Esophagus (tissue), 2 donors: ENCODE measurements at regions not wholly inside any gene's neighbourhood (a gene's known extent, or its start where the extent isn't known, plus 50 kb on each side); places are given as distances from the start of the nearest gene placed in this dataset.
A peak's percentile ranks its signal among the peaks of the same experiment; 100 is the strongest.

ENCODE experiments used
- H3K27ac ChIP-seq, 2 donors: one replicate each; pipeline ENCODE4 v1.5.1; 2013; ENCODE audit warnings: low read depth in 2 of 2, mild to moderate bottlenecking in 2 of 2, inconsistent platforms in 1 of 2, low read length in 1 of 2, moderate library complexity in 1 of 2
- H3K27me3 ChIP-seq, 2 donors: one replicate each; pipeline ENCODE4 v1.6.1; 2013; ENCODE audit warnings: low read length in 2 of 2, control low read depth in 1 of 2, mild to moderate bottlenecking in 1 of 2; ENCODE audit not compliant: insufficient read depth in 2 of 2, control insufficient read depth in 1 of 2
- H3K36me3 ChIP-seq, 2 donors: one replicate each; pipeline ENCODE4 v1.6.1; 2013; ENCODE audit warnings: low read length in 1 of 2; ENCODE audit not compliant: control insufficient read depth in 2 of 2, insufficient read depth in 2 of 2
- H3K4me1 ChIP-seq, 2 donors: one replicate each; pipeline ENCODE4 v1.6.1; 2013; ENCODE audit warnings: low read length in 1 of 2; ENCODE audit not compliant: control insufficient read depth in 2 of 2, insufficient read depth in 2 of 2
- H3K4me3 ChIP-seq, 2 donors: one replicate each; pipeline ENCODE4 v1.5.1; 2013; ENCODE audit warnings: low read length in 2 of 2, mild to moderate bottlenecking in 2 of 2, low read depth in 1 of 2, moderate library complexity in 1 of 2
- H3K9me3 ChIP-seq, 2 donors: one replicate each; pipeline ENCODE4 v1.6.1; 2013; ENCODE audit warnings: mild to moderate bottlenecking in 2 of 2, low read depth in 1 of 2, low read length in 1 of 2, moderate library complexity in 1 of 2; ENCODE audit not compliant: control insufficient read depth in 2 of 2, insufficient read depth in 1 of 2
- WGBS, 2 donors: extraction: QIAGEN DNeasy Blood & Tissue Kit; methylation state at CpG; one replicate each; pipeline ENCODE4 v1.1.7; 2013; 5-methylcytosine and 5-hydroxymethylcytosine counted together
- donor health status: healthy with polysubstance abuse.
- donor health status: Bipolar disorder and iron deficiency.

GRCh38 chr2:133748007-133748700, 179.9 kb upstream of the NCKAP5 start:
- no peaks in the 10 kb centered on the region for H3K4me1 ChIP-seq
- 71 to 83% methylated on average over 3 of the region's 3 CpGs for WGBS, 2 donors
- no peaks in the 10 kb centered on the region for H3K9me3 ChIP-seq
- no peaks in the 10 kb centered on the region for H3K27me3 ChIP-seq
- H3K27ac ChIP-seq = no peak overlapping the region
- H3K4me3 ChIP-seq = no peak overlapping the region
- H3K36me3 ChIP-seq = no peaks in the 10 kb centered on the region

- no peaks in the 10 kb centered on the region for H3K36me3 ChIP-seq
- no peaks in the 10 kb centered on the region for H3K27me3 ChIP-seq
- no peaks in the 10 kb centered on the region for H3K4me1 ChIP-seq
- no peak overlapping the region for H3K4me3 ChIP-seq
- no peaks in the 10 kb centered on the region for H3K9me3 ChIP-seq
- WGBS, 2 donors = 62 to 68% methylated on average over 2 of the region's 2 CpGs
- H3K27ac ChIP-seq = no peak overlapping the region
Measured at GRCh38 chr2:133753665-133754064, 185.4 kb upstream of the NCKAP5 start.

- Histone ChIP-seq H3K9me3 (no peaks in the 10 kb centered on the region), H3K27ac (peak overlapping the region; percentile 12 to 70), H3K27me3 (no peaks in the 10 kb centered on the region), H3K4me3 (no peak overlapping the region), H3K36me3 (no peaks in the 10 kb centered on the region), H3K4me1 (no peaks in the 10 kb centered on the region)
- 32 to 35% methylated on average over 6 of the region's 6 CpGs for WGBS, 2 donors
Measured at GRCh38 chr2:133755480-133756300, 187.4 kb upstream of the NCKAP5 start.

GRCh38 chr2:133756833-133757232, 188.6 kb upstream of the NCKAP5 start:
- Histone ChIP-seq H3K36me3 (no peaks in the 10 kb centered on the region), H3K4me3 (no peak overlapping the region), H3K27ac (no peak overlapping the region), H3K4me1 (no peaks in the 10 kb centered on the region), H3K9me3 (no peaks in the 10 kb centered on the region), H3K27me3 (no peaks in the 10 kb centered on the region)
- 56 to 71% methylated on average over 1 of the region's 1 CpG for WGBS, 2 donors

- H3K9me3 ChIP-seq = no peaks in the 10 kb centered on the region
- 66 to 74% methylated on average over 3 of the region's 3 CpGs for WGBS, 2 donors
- H3K4me1 ChIP-seq = no peaks in the 10 kb centered on the region
- H3K36me3 ChIP-seq = no peaks in the 10 kb centered on the region
- H3K27ac ChIP-seq = no peak overlapping the region
- no peaks in the 10 kb centered on the region for H3K27me3 ChIP-seq
- H3K4me3 ChIP-seq = no peak overlapping the region
Measured at GRCh38 chr2:133760376-133760775, 192.1 kb upstream of the NCKAP5 start.

- H3K4me1 ChIP-seq = peaks cover 0 to 5% of the 10 kb centered on the region in 2 donors
- H3K4me3 ChIP-seq = no peak overlapping the region
- no peaks in the 10 kb centered on the region for H3K27me3 ChIP-seq
- no peak overlapping the region for H3K27ac ChIP-seq
- 53 to 62% methylated on average over 2 of the region's 2 CpGs for WGBS, 2 donors
- no peaks in the 10 kb centered on the region for H3K9me3 ChIP-seq
- H3K36me3 ChIP-seq = no peaks in the 10 kb centered on the region
Measured at GRCh38 chr2:133765658-133766057, 197.4 kb upstream of the NCKAP5 start.

GRCh38 chr2:133766164-133766832, 198.0 kb upstream of the NCKAP5 start:
- Histone ChIP-seq H3K9me3 (no peaks in the 10 kb centered on the region), H3K27ac (no peak overlapping the region), H3K27me3 (no peaks in the 10 kb centered on the region), H3K4me3 (no peak overlapping the region), H3K4me1 (peaks cover 0 to 5% of the 10 kb centered on the region in 2 donors), H3K36me3 (no peaks in the 10 kb centered on the region)

- no peaks in the 10 kb centered on the region for H3K27me3 ChIP-seq
- WGBS, 2 donors = 46 to 71% methylated on average over 2 of the region's 2 CpGs
- H3K27ac ChIP-seq = peak overlapping the region; percentile 23 to 65
- no peaks in the 10 kb centered on the region for H3K9me3 ChIP-seq
- peaks cover 0 to 5% of the 10 kb centered on the region in 2 donors for H3K4me1 ChIP-seq
- no peak overlapping the region for H3K4me3 ChIP-seq
- no peaks in the 10 kb centered on the region for H3K36me3 ChIP-seq
Measured at GRCh38 chr2:133768256-133768655, 200.0 kb upstream of the NCKAP5 start.

- WGBS, 2 donors = 57 to 67% methylated on average over 6 of the region's 6 CpGs
- Histone ChIP-seq H3K27ac (peak overlapping the region; percentile 23 to 79), H3K27me3 (no peaks in the 10 kb centered on the region), H3K4me1 (peaks cover 0 to 5% of the 10 kb centered on the region in 2 donors), H3K4me3 (no peak overlapping the region), H3K9me3 (no peaks in the 10 kb centered on the region), H3K36me3 (no peaks in the 10 kb centered on the region)
Measured at GRCh38 chr2:133768658-133769435, 200.6 kb upstream of the NCKAP5 start.
